AG04449 (cell line): ENCODE measurements at regions not wholly inside any gene's neighbourhood (a gene's known extent, or its start where the extent isn't known, plus 50 kb on each side); places are given as distances from the start of the nearest gene placed in this dataset.

Experiments
- CTCF ChIA-PET: fragments of 350-600 bp; formaldehyde crosslinking; extraction: SDS; loops from one replicate; lab custom pipeline; 2021; ENCODE audit warnings: antibody characterized with exemption; lab: Yijun Ruan, JAX
- POLR2A ChIA-PET: fragments of 400-600, 350-600 bp; formaldehyde crosslinking; extraction: SDS; loops from one replicate; lab custom pipeline; 2020; ENCODE audit warnings: antibody characterized with exemption, inconsistent platforms; lab: Yijun Ruan, JAX
- DNase-seq: peaks from one replicate; pipeline ENCODE4 v3.0.0-alpha.2; 2010; ENCODE audit warnings: low read depth, low spot score
- H3K4me3 ChIP-seq: 2 replicates; pipeline ENCODE4 v1.5.1; 2011; ENCODE audit warnings: low read depth, mild to moderate bottlenecking, control low read depth, low read length
- CTCF ChIP-seq: IDR thresholded peaks from one replicate; pipeline ENCODE4 v1.5.1; 2011; ENCODE audit warnings: mild to moderate bottlenecking, moderate library complexity, low read length, control low read depth, inconsistent platforms; ENCODE audit not compliant: insufficient read depth; ENCODE audit errors: missing control alignments

- ChIA-PET POLR2A (no interaction called here), CTCF (interaction anchor here (1.1 to 3.0 kb wide), 3 partner anchors 9 to 26 kb away, joined by 3 to 15 read pairs (median 10); no protein-coding TSS in a partner anchor)
- H3K4me3 ChIP-seq: no peak overlapping the region
- no peak for TF ChIP-seq CTCF
- no peak for DNase-seq
These were observed 105.5 kb downstream of the COPS8 start for GRCh38 chr2:237190966-237191713.

GRCh38 chr2:237191714-237192081, 106.0 kb downstream of the COPS8 start:
- CTCF ChIA-PET: interaction anchor here (1.1 to 3.0 kb wide), 5 partner anchors 10 to 33 kb away, joined by 3 to 15 read pairs (median 6); no protein-coding TSS in a partner anchor
- POLR2A ChIA-PET: no interaction called here
- no peak overlapping the region for H3K4me3 ChIP-seq
- TF ChIP-seq CTCF: no peak
- DNase-seq: no peak

- H3K4me3 ChIP-seq: no peak overlapping the region
- CTCF ChIA-PET: interaction anchor here (1.0 to 3.0 kb wide), 5 partner anchors 11 to 70 kb away, joined by 3 to 15 read pairs (median 6); no protein-coding TSS in a partner anchor
- DNase-seq: no peak
- POLR2A ChIA-PET: no interaction called here
- TF ChIP-seq CTCF: no peak
These were observed 107.2 kb downstream of the COPS8 start for GRCh38 chr2:237192881-237193280.

GRCh38 chr2:237193436-237193835, 107.7 kb downstream of the COPS8 start:
- no peak for DNase-seq
- ChIA-PET CTCF (interaction anchor here (2.2 to 3.0 kb wide), 3 partner anchors 12 to 32 kb away, joined by 6 to 15 read pairs (median 10); no protein-coding TSS in a partner anchor), POLR2A (no interaction called here)
- H3K4me3 ChIP-seq: no peak overlapping the region
- no peak for TF ChIP-seq CTCF

- CTCF ChIA-PET: interaction anchor here (2.1 kb wide), 1 partner anchor 9 kb away, joined by 9 read pairs; no protein-coding TSS in a partner anchor
- POLR2A ChIA-PET: no interaction called here
- TF ChIP-seq CTCF: no peak
- H3K4me3 ChIP-seq: no peak overlapping the region
- DNase-seq: no peak
These were observed 108.4 kb downstream of the COPS8 start for GRCh38 chr2:237194081-237194480.

- ChIA-PET CTCF (interaction anchor here (2.1 kb wide), 1 partner anchor 9 kb away, joined by 9 read pairs; no protein-coding TSS in a partner anchor), POLR2A (no interaction called here)
These were observed 109.2 kb downstream of the COPS8 start for GRCh38 chr2:237194906-237195305.

More at GRCh38 chr2:237194906-237195305, 109.2 kb downstream of the COPS8 start:
- TF ChIP-seq CTCF: no peak
- H3K4me3 ChIP-seq: no peak overlapping the region
- DNase-seq: no peak
